Body of pancreas (tissue), 4 donors: ENCODE measurements at regions not wholly inside any gene's neighbourhood (a gene's known extent, or its start where the extent isn't known, plus 50 kb on each side); places are given as distances from the start of the nearest gene placed in this dataset.

ENCODE experiments used
- ATAC-seq: fragments of 150-250 bp; one replicate; pipeline ENCODE4 v1.9.1; 2016
- DNase-seq, 4 donors: peaks; one replicate each; pipeline ENCODE4 v3.0.0-alpha.2; 2019
- H3K27ac ChIP-seq, 4 donors: fragments of 200-600 bp; sonication (generic); 1 replicate in 3 of 4; 2 replicates in 1 of 4; pipeline versions ENCODE4 v1.5.1 to v1.6.1; 2016 to 2019; ENCODE audit warnings: mild to moderate bottlenecking in 1 of 4, mixed read lengths in 1 of 4, moderate library complexity in 1 of 4
- H3K27me3 ChIP-seq, 2 donors: fragments of 200-600 bp; sonication (generic); one replicate each; pipeline ENCODE4 v1.6.0; 2016; ENCODE audit warnings: mild to moderate bottlenecking in 1 of 2
- H3K36me3 ChIP-seq, 2 donors: fragments of 200-600 bp; sonication (generic); replicated peaks in 1 of 2; 2 replicates each; pipeline ENCODE4 v1.5.1; 2016; ENCODE audit warnings: low read depth in 2 of 2; ENCODE audit not compliant: insufficient read depth in 1 of 2
- H3K4me1 ChIP-seq: fragments of 200-600 bp; sonication (generic); one replicate; pipeline ENCODE4 v1.6.0; 2016
- H3K4me3 ChIP-seq, 2 donors: fragments of 200-600 bp; sonication (generic); 1 replicate in 1 of 2; 2 replicates in 1 of 2; pipeline ENCODE4 v1.5.1; 2016 to 2019
- H3K9me3 ChIP-seq, 3 donors: fragments of 200-600 bp; sonication (generic); 1 replicate in 2 of 3; 2 replicates in 1 of 3; pipeline ENCODE4 v1.5.1; 2016
- POLR2A ChIP-seq, 3 donors: fragments of 450-650 bp; IDR thresholded peaks; one replicate each; pipeline ENCODE4 v1.6.1; 2016; ENCODE audit warnings: antibody characterized with exemption in 3 of 3, mild to moderate bottlenecking in 2 of 3
- WGBS, 2 donors: methylation state at CpG; one replicate each; pipeline ENCODE4 v1.1.5; 2017; 5-methylcytosine and 5-hydroxymethylcytosine counted together
- intact Hi-C: fragments of 100-400 bp; cut with DNase I; formaldehyde crosslinking; loops from one replicate; pipeline ENCODE4 v1.15.1; 2023
- TF ChIP-seq, protein P1 (sequence below), 7 experiments: fragments of 450-650 bp in 4 of 7; fragments of 200-600 bp in 3 of 7; sonication (generic) in 3 of 7; IDR thresholded peaks; one replicate each; pipeline ENCODE4 v1.5.1; 2016 to 2019; ENCODE audit warnings: antibody characterized with exemption in 7 of 7

- H3K4me3 ChIP-seq: no peak overlapping the region
- no peak for TF ChIP-seq POLR2A (IDR thresholded peaks at IDR 0.05)
- TF ChIP-seq, protein P1, sequence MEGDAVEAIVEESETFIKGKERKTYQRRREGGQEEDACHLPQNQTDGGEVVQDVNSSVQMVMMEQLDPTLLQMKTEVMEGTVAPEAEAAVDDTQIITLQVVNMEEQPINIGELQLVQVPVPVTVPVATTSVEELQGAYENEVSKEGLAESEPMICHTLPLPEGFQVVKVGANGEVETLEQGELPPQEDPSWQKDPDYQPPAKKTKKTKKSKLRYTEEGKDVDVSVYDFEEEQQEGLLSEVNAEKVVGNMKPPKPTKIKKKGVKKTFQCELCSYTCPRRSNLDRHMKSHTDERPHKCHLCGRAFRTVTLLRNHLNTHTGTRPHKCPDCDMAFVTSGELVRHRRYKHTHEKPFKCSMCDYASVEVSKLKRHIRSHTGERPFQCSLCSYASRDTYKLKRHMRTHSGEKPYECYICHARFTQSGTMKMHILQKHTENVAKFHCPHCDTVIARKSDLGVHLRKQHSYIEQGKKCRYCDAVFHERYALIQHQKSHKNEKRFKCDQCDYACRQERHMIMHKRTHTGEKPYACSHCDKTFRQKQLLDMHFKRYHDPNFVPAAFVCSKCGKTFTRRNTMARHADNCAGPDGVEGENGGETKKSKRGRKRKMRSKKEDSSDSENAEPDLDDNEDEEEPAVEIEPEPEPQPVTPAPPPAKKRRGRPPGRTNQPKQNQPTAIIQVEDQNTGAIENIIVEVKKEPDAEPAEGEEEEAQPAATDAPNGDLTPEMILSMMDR (IDR thresholded peaks at IDR 0.05): no peak
- ATAC-seq (no peak), DNase-seq (no peak)
- no peaks in the 10 kb centered on the region for H3K36me3 ChIP-seq
- no peak overlapping the region for H3K27ac ChIP-seq
- no peaks in the 10 kb centered on the region for H3K4me1 ChIP-seq
- no peaks in the 10 kb centered on the region for H3K9me3 ChIP-seq
- intact Hi-C loops: no loop called here
- no peaks in the 10 kb centered on the region for H3K27me3 ChIP-seq
Observed at GRCh38 chr4:32525420-32525819, 1805.3 kb downstream of the PCDH7 start.

- H3K36me3 ChIP-seq: no peaks in the 10 kb centered on the region
- WGBS, 2 donors: 61 to 68% methylated on average over 3 of the region's 3 CpGs
- DNase-seq: no peak
- H3K9me3 ChIP-seq: no peaks in the 10 kb centered on the region
- intact Hi-C loops: no loop called here
- H3K4me3 ChIP-seq: no peak overlapping the region
- no peaks in the 10 kb centered on the region for H3K27me3 ChIP-seq
- no peak for ATAC-seq
- H3K27ac ChIP-seq: no peak overlapping the region
- TF ChIP-seq, protein P1 (IDR thresholded peaks at IDR 0.05): no peak
- no peak for TF ChIP-seq POLR2A (IDR thresholded peaks at IDR 0.05)
- H3K4me1 ChIP-seq: no peaks in the 10 kb centered on the region
Observed at GRCh38 chr4:32544846-32545245, 1824.7 kb downstream of the PCDH7 start.

GRCh38 chr4:32551943-32552342 is 1831.8 kb downstream of the PCDH7 start:
- no peak overlapping the region for H3K4me3 ChIP-seq
- TF ChIP-seq, protein P1 (IDR thresholded peaks at IDR 0.05): no peak
- TF ChIP-seq POLR2A (IDR thresholded peaks at IDR 0.05): no peak

GRCh38 chr4:32560306-32560705 is 1840.1 kb downstream of the PCDH7 start:
- Histone ChIP-seq H3K27me3 (no peaks in the 10 kb centered on the region), H3K36me3 (no peaks in the 10 kb centered on the region), H3K4me1 (no peaks in the 10 kb centered on the region), H3K27ac (no peak overlapping the region), H3K4me3 (no peak overlapping the region), H3K9me3 (no peaks in the 10 kb centered on the region)
- WGBS, 2 donors: 29 to 34% methylated on average over 5 of the region's 5 CpGs
- ATAC-seq: no peak
- intact Hi-C loops: no loop called here
- no peak for DNase-seq
- no peak for TF ChIP-seq POLR2A (IDR thresholded peaks at IDR 0.05)
- TF ChIP-seq, protein P1 (IDR thresholded peaks at IDR 0.05): no peak

More at GRCh38 chr4:32551943-32552342, 1831.8 kb downstream of the PCDH7 start:
- H3K9me3 ChIP-seq: no peaks in the 10 kb centered on the region
- no peak overlapping the region for H3K27ac ChIP-seq
- intact Hi-C loops: no loop called here
- ATAC-seq: no peak
- no peak for DNase-seq
- H3K36me3 ChIP-seq: no peaks in the 10 kb centered on the region
- H3K27me3 ChIP-seq: no peaks in the 10 kb centered on the region
- H3K4me1 ChIP-seq: no peaks in the 10 kb centered on the region

DNA sequence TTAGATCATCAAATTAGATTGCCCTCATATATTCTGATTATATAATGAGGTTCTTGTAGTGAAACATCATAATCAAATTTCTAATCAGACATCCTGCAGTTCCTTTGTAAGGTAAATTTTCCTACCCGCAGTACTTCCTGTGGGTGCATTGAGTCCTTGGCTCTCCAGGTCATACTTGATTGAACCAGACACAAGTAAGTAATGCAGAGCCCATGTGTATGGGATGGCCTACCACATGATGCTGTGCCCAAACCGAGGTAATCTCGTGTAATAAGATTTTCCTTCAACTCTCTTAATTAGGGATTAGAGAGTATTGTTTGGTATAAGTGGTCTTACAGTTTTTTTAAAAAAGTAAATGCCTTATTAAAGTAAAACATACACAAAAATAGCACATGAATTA is 1841.8 kb downstream of the PCDH7 start:
- H3K4me1 ChIP-seq: no peaks in the 10 kb centered on the region
- H3K36me3 ChIP-seq: no peaks in the 10 kb centered on the region
- ATAC-seq: no peak
- no peak overlapping the region for H3K27ac ChIP-seq
- no peaks in the 10 kb centered on the region for H3K9me3 ChIP-seq
- intact Hi-C loops: no loop called here
- no peak for DNase-seq
- no peaks in the 10 kb centered on the region for H3K27me3 ChIP-seq
- WGBS, 2 donors: 75 to 80% methylated on average over 3 of the region's 3 CpGs
- no peak overlapping the region for H3K4me3 ChIP-seq
- TF ChIP-seq POLR2A (IDR thresholded peaks at IDR 0.05): no peak
- TF ChIP-seq, protein P1 (IDR thresholded peaks at IDR 0.05): no peak
